ENCODE measurements at regions not wholly inside any gene's neighbourhood (a gene's known extent, or its start where the extent isn't known, plus 50 kb on each side); places are given as distances from the start of the nearest gene placed in this dataset.
A peak's percentile ranks its signal among the peaks of the same experiment; 100 is the strongest.
"Not testable (repeated sequence)": the region's sequence is repeated elsewhere in the genome, so short reads cannot be mapped to it uniquely, and the experiment has no call there.

- TF ChIP-seq, protein P1, sequence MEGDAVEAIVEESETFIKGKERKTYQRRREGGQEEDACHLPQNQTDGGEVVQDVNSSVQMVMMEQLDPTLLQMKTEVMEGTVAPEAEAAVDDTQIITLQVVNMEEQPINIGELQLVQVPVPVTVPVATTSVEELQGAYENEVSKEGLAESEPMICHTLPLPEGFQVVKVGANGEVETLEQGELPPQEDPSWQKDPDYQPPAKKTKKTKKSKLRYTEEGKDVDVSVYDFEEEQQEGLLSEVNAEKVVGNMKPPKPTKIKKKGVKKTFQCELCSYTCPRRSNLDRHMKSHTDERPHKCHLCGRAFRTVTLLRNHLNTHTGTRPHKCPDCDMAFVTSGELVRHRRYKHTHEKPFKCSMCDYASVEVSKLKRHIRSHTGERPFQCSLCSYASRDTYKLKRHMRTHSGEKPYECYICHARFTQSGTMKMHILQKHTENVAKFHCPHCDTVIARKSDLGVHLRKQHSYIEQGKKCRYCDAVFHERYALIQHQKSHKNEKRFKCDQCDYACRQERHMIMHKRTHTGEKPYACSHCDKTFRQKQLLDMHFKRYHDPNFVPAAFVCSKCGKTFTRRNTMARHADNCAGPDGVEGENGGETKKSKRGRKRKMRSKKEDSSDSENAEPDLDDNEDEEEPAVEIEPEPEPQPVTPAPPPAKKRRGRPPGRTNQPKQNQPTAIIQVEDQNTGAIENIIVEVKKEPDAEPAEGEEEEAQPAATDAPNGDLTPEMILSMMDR (IDR thresholded peaks at IDR 0.05; ENCODE audit: low read depth, low read length): peak; percentile 66
- no peak overlapping the region for H3K4me3 ChIP-seq (replicated peaks in 1 of 2; ENCODE audit: low read depth in 2 of 2, low read length in 2 of 2)
- DNase-seq (ENCODE audit: low read depth in 2 of 2): peak; percentile 25 to 46
Measured at GRCh38 chr3:181326637-181327223, 337.2 kb upstream of the DNAJC19 start.

- not testable (repeated sequence) for H3K4me3 ChIP-seq (replicated peaks in 1 of 2; ENCODE audit: low read depth in 2 of 2, low read length in 2 of 2); DNase-seq (ENCODE audit: low read depth in 2 of 2)
Measured at GRCh38 chr3:181324516-181324915, 335.0 kb upstream of the DNAJC19 start.

DNA sequence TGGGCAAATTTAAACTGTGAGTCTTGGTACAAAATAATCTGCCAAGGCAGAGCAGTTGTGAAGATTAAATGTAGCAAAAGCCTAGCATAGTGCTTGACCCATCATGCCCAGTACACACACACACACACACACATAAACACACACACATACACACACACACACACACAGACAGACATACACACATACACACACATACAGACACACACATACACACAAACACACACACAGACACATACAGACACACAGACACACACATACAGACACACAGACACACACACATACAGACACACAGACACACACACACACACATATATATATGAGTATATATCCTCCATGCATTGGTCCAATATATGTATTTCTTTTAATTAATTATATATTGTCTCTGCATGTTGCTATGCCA lies 328.8 kb upstream of the DNAJC19 start:
- TF ChIP-seq, protein P1 (IDR thresholded peaks at IDR 0.05; ENCODE audit: low read depth, low read length): no peak
- no peak overlapping the region for H3K4me3 ChIP-seq (replicated peaks in 1 of 2; ENCODE audit: low read depth in 2 of 2, low read length in 2 of 2)
- no peak for DNase-seq (ENCODE audit: low read depth in 2 of 2)

GRCh38 chr3:181317508-181317907 lies 328.0 kb upstream of the DNAJC19 start:
- no peak overlapping the region for H3K4me3 ChIP-seq (replicated peaks in 1 of 2; ENCODE audit: low read depth in 2 of 2, low read length in 2 of 2)
- no peak for DNase-seq (ENCODE audit: low read depth in 2 of 2)
- TF ChIP-seq, protein P1 (IDR thresholded peaks at IDR 0.05; ENCODE audit: low read depth, low read length): no peak

DNA sequence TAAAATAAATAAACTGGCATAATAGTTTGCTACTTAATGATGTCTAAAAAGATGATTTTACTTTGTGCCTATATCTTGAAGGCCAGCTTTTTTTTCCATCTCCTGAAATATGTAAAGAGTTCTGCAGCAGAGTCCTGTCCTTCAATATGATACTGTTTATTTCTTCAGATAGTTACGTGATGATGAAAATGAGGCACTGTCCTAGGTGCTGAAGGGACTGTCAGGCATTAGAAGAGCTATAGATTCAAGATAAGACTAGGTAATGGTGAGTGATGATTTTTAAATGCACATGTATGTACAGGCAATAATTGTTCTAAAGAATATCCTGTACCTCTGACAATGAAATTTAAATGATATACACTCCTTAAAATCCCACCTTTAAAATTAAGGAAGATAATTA lies 326.9 kb upstream of the DNAJC19 start:
- TF ChIP-seq, protein P1 (IDR thresholded peaks at IDR 0.05; ENCODE audit: low read depth, low read length): no peak
- peak; percentile 0 to 16 for DNase-seq (ENCODE audit: low read depth in 2 of 2)
- no peak overlapping the region for H3K4me3 ChIP-seq (replicated peaks in 1 of 2; ENCODE audit: low read depth in 2 of 2, low read length in 2 of 2)

GRCh38 chr3:181313335-181313734 lies 323.8 kb upstream of the DNAJC19 start:
- TF ChIP-seq, protein P1 (IDR thresholded peaks at IDR 0.05; ENCODE audit: low read depth, low read length): no peak
- no peak for DNase-seq (ENCODE audit: low read depth in 2 of 2)
- H3K4me3 ChIP-seq (replicated peaks in 1 of 2; ENCODE audit: low read depth in 2 of 2, low read length in 2 of 2): no peak overlapping the region

- DNase-seq (ENCODE audit: low read depth in 2 of 2): no peak
- H3K4me3 ChIP-seq (replicated peaks in 1 of 2; ENCODE audit: low read depth in 2 of 2, low read length in 2 of 2): no peak overlapping the region
- TF ChIP-seq, protein P1 (IDR thresholded peaks at IDR 0.05; ENCODE audit: low read depth, low read length): no peak
Measured at GRCh38 chr3:181311186-181311585, 321.6 kb upstream of the DNAJC19 start.

Measured in cardiac fibroblast (primary cell).